HCT116 (cell line): ENCODE measurements at regions not wholly inside any gene's neighbourhood (a gene's known extent, or its start where the extent isn't known, plus 50 kb on each side); places are given as distances from the start of the nearest gene placed in this dataset.

Experiments
- ATAC-seq: fragments of 200-7000 bp; cut with Tn5 transposase; 2 replicates; pipeline ENCODE4 v1.9.1; 2020; ENCODE audit warnings: mild to moderate bottlenecking, moderate library complexity
- BruUV-seq: library from RNA; stranded (reverse); fragments of 400-500 nt; replicated peaks from 2 replicates; lab custom pipeline; 2021; lab: Mats Ljungman, UMichigan
- CTCF ChIA-PET: fragments of 300-600 bp; sonication (Branson Sonifier 250); formaldehyde crosslinking; loops from one replicate; lab custom pipeline; 2021; ENCODE audit warnings: antibody characterized with exemption; lab: Charles Lee
- POLR2A ChIA-PET: fragments of 300-600, 350-600 bp; sonication (Branson Sonifier 250); formaldehyde crosslinking; loops from one replicate; lab custom pipeline; 2021; ENCODE audit warnings: antibody characterized with exemption; lab: Charles Lee
- RAD21 ChIA-PET, 2 experiments: fragments of 300-600 bp; sonication (Branson Sonifier 250); formaldehyde crosslinking; loops; one replicate each; lab custom pipeline; 2023; ENCODE audit warnings: low total read pairs in 2 of 2; ENCODE audit not compliant: uncharacterized antibody in 2 of 2, unreplicated experiment in 2 of 2, low non-redundant PET in 1 of 2; lab: Charles Lee
- DNase-seq: peaks from one replicate; pipeline ENCODE4 v3.0.0-alpha.2; 2010; ENCODE audit warnings: low read depth, low spot score
- H2AFZ ChIP-seq: fragments of 200-600 bp; shearing (Covaris generic), sonication (generic); 2 replicates; pipeline ENCODE4 v1.6.1; 2017; ENCODE audit warnings: low read depth, mixed run types, mixed read lengths, antibody characterized with exemption, low read length; ENCODE audit not compliant: poor library complexity, severe bottlenecking
- H3K27ac ChIP-seq: 2 replicates; pipeline ENCODE4 v1.5.1; 2012; ENCODE audit warnings: low read depth, low read length
- H3K27me3 ChIP-seq: fragments of 200-600 bp; sonication (generic); 2 replicates; pipeline ENCODE4 v1.6.1; 2016; ENCODE audit warnings: mixed run types, low read length, mixed read lengths; ENCODE audit not compliant: insufficient read depth
- H3K36me3 ChIP-seq, 2 experiments: fragments of 200-500 bp in 1 of 2; fragments of 200-600 bp in 1 of 2; sonication (Bioruptor generic) in 1 of 2; sonication (generic) in 1 of 2; 2 replicates each; pipeline versions ENCODE4 v1.5.1 to v1.6.1; 2014 to 2016; ENCODE audit warnings: low read length in 2 of 2, inconsistent platforms in 1 of 2, mixed read lengths in 1 of 2, mixed run types in 1 of 2; ENCODE audit not compliant: insufficient read depth in 2 of 2, control insufficient read depth in 1 of 2
- H3K4me1 ChIP-seq, 2 experiments: fragments of 200-600 bp in 1 of 2; sonication (generic) in 1 of 2; 2 replicates each; pipeline versions ENCODE4 v1.5.1 to v1.6.1; 2012 to 2017; ENCODE audit warnings: low read length in 2 of 2, inconsistent platforms in 1 of 2, mild to moderate bottlenecking in 1 of 2, mixed read lengths in 1 of 2, mixed run types in 1 of 2, moderate library complexity in 1 of 2; ENCODE audit not compliant: insufficient read depth in 2 of 2, control insufficient read depth in 1 of 2
- H3K4me2 ChIP-seq: fragments of 200-600 bp; sonication (generic); 2 replicates; pipeline ENCODE4 v1.6.1; 2017; ENCODE audit warnings: mixed run types, low read length, mixed read lengths
- H3K4me3 ChIP-seq, 2 experiments: fragments of 200-600 bp in 1 of 2; sonication (generic) in 1 of 2; replicated peaks in 1 of 2; 2 replicates each; pipeline ENCODE4 v1.5.1; 2011 to 2016; ENCODE audit warnings: low read length in 2 of 2, control low read depth in 1 of 2, low read depth in 1 of 2, mild to moderate bottlenecking in 1 of 2, mixed read lengths in 1 of 2, mixed run types in 1 of 2
- H3K79me2 ChIP-seq: fragments of 200-600 bp; sonication (generic); 2 replicates; pipeline ENCODE4 v1.6.1; 2017; ENCODE audit warnings: mild to moderate bottlenecking, mixed run types, low read length, moderate library complexity, mixed read lengths; ENCODE audit not compliant: insufficient read depth
- H3K9ac ChIP-seq: fragments of 200-600 bp; sonication (generic); 2 replicates; pipeline ENCODE4 v1.6.1; 2016; ENCODE audit warnings: low read length, mixed read lengths
- H3K9me2 ChIP-seq: fragments of 200-600 bp; sonication (generic), shearing (Covaris generic); 2 replicates; pipeline ENCODE4 v1.6.1; 2017; ENCODE audit warnings: mixed run types, mild to moderate bottlenecking, moderate library complexity; ENCODE audit not compliant: insufficient read depth
- H3K9me3 ChIP-seq, 2 experiments: fragments of 200-500 bp in 1 of 2; fragments of 200-600 bp in 1 of 2; sonication (Bioruptor generic) in 1 of 2; sonication (generic) in 1 of 2; 2 replicates each; pipeline ENCODE4 v1.6.1; 2014 to 2017; ENCODE audit warnings: low read length in 2 of 2, mixed read lengths in 2 of 2, inconsistent platforms in 1 of 2, low read depth in 1 of 2, mild to moderate bottlenecking in 1 of 2, mixed run types in 1 of 2, moderate library complexity in 1 of 2; ENCODE audit not compliant: control insufficient read depth in 1 of 2, insufficient read depth in 1 of 2
- H4K20me1 ChIP-seq: fragments of 200-600 bp; sonication (generic), shearing (Covaris generic); 2 replicates; pipeline ENCODE4 v1.6.1; 2017; ENCODE audit warnings: mixed run types, mild to moderate bottlenecking, moderate library complexity; ENCODE audit not compliant: insufficient read depth
- CBX3 ChIP-seq: IDR thresholded peaks from 2 replicates; pipeline ENCODE4 v1.6.1; 2012; ENCODE audit warnings: low read depth
- CEBPB ChIP-seq: IDR thresholded peaks from 2 replicates; pipeline ENCODE4 v1.6.1; 2012; ENCODE audit warnings: low read depth
- EGR1 ChIP-seq: IDR thresholded peaks from 2 replicates; pipeline ENCODE4 v1.6.1; 2012; ENCODE audit warnings: low read depth
- ELF1 ChIP-seq: IDR thresholded peaks from 2 replicates; pipeline ENCODE4 v1.6.1; 2012; ENCODE audit warnings: low read depth, borderline replicate concordance
- EZH2phosphoT487 ChIP-seq: fragments of 200-600 bp; IDR thresholded peaks from 2 replicates; pipeline ENCODE4 v1.6.1; 2018; ENCODE audit warnings: antibody characterized with exemption, borderline replicate concordance
- FOSL1 ChIP-seq: IDR thresholded peaks from 2 replicates; pipeline ENCODE4 v1.6.1; 2012; ENCODE audit warnings: low read depth
- JUND ChIP-seq: IDR thresholded peaks from 2 replicates; pipeline ENCODE4 v1.6.1; 2012
- POLR2A ChIP-seq: IDR thresholded peaks from 2 replicates; pipeline ENCODE4 v1.7.0; 2011; ENCODE audit warnings: borderline replicate concordance; ENCODE audit not compliant: insufficient read depth, insufficient read length; ENCODE audit errors: extremely low read depth
- POLR2AphosphoS5 ChIP-seq: IDR thresholded peaks from 2 replicates; pipeline ENCODE4 v1.6.1; 2011; ENCODE audit warnings: mild to moderate bottlenecking, low read depth, low read length, moderate library complexity
- RAD21 ChIP-seq: IDR thresholded peaks from 2 replicates; pipeline ENCODE4 v1.6.1; 2012; ENCODE audit warnings: low read depth, mild to moderate bottlenecking
- REST ChIP-seq: IDR thresholded peaks from 2 replicates; pipeline ENCODE4 v1.6.1; 2012; ENCODE audit warnings: low read depth
- SIN3A ChIP-seq: IDR thresholded peaks from 2 replicates; pipeline ENCODE4 v1.6.1; 2012; ENCODE audit warnings: low read depth
- SP1 ChIP-seq: IDR thresholded peaks from 2 replicates; pipeline ENCODE4 v1.6.1; 2012; ENCODE audit warnings: low read depth
- SRF ChIP-seq: IDR thresholded peaks from 2 replicates; pipeline ENCODE4 v1.6.1; 2012; ENCODE audit warnings: low read depth
- ZBTB33 ChIP-seq: IDR thresholded peaks from 2 replicates; pipeline ENCODE4 v1.6.1; 2011; ENCODE audit warnings: mild to moderate bottlenecking, low read length, moderate library complexity; ENCODE audit not compliant: insufficient replicate concordance; ENCODE audit errors: extremely low read depth
- ZNF274 ChIP-seq: fragments of 200-500 bp; sonication (Bioruptor generic); IDR thresholded peaks from 2 replicates; pipeline ENCODE4 v1.6.1; 2014; ENCODE audit warnings: mild to moderate bottlenecking, low read depth, low read length, inconsistent platforms
- intact Hi-C: fragments of 100-400 bp; cut with micrococcal nuclease; formaldehyde crosslinking; loops from 2 replicates; pipeline ENCODE4 v1.10.0; 2022

GRCh38 chr14:28323951-28324741 lies 442.4 kb upstream of the FOXG1 start (continued):
- TF ChIP-seq REST = no peak
- TF ChIP-seq SRF = no peak
- no peak for TF ChIP-seq SP1
- TF ChIP-seq FOSL1 = no peak
- no peak for TF ChIP-seq ELF1

GRCh38 chr14:28340816-28341215 lies 425.8 kb upstream of the FOXG1 start:
- no peaks in the 10 kb centered on the region for H3K36me3 ChIP-seq
- H3K79me2 ChIP-seq = no peaks in the 10 kb centered on the region
- no peak overlapping the region for H3K9ac ChIP-seq
- intact Hi-C loops = no loop called here
- DNase-seq (no peak), ATAC-seq (no peak)
- no TSS peak for BruUV-seq
- no peaks in the 10 kb centered on the region for H3K27me3 ChIP-seq
- H3K9me2 ChIP-seq = no peaks in the 10 kb centered on the region
- peaks cover 8 to 19% of the 10 kb centered on the region in 2 experiments; a peak in 3 of 4 replicates for H3K9me3 ChIP-seq
- no peaks in the 10 kb centered on the region for H4K20me1 ChIP-seq
- CTCF ChIA-PET = no interaction called here
- H3K27ac ChIP-seq = no peak overlapping the region
- H3K4me2 ChIP-seq = no peak overlapping the region
- RAD21 ChIA-PET = no interaction called here
- H3K4me1 ChIP-seq = no peaks in the 10 kb centered on the region
- POLR2A ChIA-PET = no interaction called here
- no peak overlapping the region for H3K4me3 ChIP-seq
- H2AFZ ChIP-seq = no peak overlapping the region
- TF ChIP-seq SIN3A (no peak), POLR2A (no peak), EGR1 (no peak), REST (no peak), CBX3 (no peak), ZBTB33 (no peak), ZNF274 (no peak), RAD21 (no peak), JUND (no peak), POLR2AphosphoS5 (no peak), SP1 (no peak), ELF1 (no peak), CEBPB (no peak), EZH2phosphoT487 (no peak)
